Stimulated activated naive CD8-positive, alpha-beta T cell treated with anti-CD3 and anti-CD28 coated beads, Interleukin-15, Interleukin-2, amounts not matched to agents 100 ng/mL and 50 ng/mL, for 24 hours (primary cell): ENCODE measurements at regions not wholly inside any gene's neighbourhood (a gene's known extent, or its start where the extent isn't known, plus 50 kb on each side); places are given as distances from the start of the nearest gene placed in this dataset.

Experiments
- H3K27ac Mint-ChIP-seq: one replicate; pipeline ENCODE4 v1.8.0; 2021; ENCODE audit warnings: mild to moderate bottlenecking, mixed read lengths
- H3K27me3 Mint-ChIP-seq: one replicate; pipeline ENCODE4 v1.8.0; 2021; ENCODE audit warnings: mixed read lengths
- H3K36me3 Mint-ChIP-seq: one replicate; pipeline ENCODE4 v1.8.0; 2021; ENCODE audit warnings: low read depth, mixed read lengths
- H3K4me1 Mint-ChIP-seq: one replicate; pipeline ENCODE4 v1.8.0; 2021; ENCODE audit warnings: low read depth, mixed read lengths
- H3K4me3 Mint-ChIP-seq: one replicate; pipeline ENCODE4 v1.8.0; 2021; ENCODE audit warnings: mild to moderate bottlenecking, mixed read lengths
- H3K9me3 Mint-ChIP-seq: one replicate; pipeline ENCODE4 v1.8.0; 2021; ENCODE audit warnings: mixed read lengths

DNA sequence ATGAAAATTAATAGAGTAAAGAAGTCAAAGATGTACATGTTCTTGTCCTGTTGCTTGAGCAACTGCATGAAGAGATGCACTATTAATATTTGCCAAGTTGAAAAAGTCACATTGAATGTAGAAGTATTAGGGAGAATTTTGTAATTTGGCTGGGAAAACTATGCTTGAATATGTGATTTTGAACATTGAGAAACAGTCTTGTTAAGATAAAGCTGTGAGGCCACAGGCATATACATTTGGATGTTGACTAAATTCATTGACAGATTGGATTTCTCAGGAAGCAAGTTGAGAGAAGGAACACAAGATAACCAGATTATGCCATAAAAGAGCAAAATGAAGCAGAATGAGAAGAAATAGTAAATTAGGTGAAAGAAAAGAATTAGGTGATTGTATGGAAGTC lies 1777.5 kb upstream of the PCDH7 start:
- H3K27ac Mint-ChIP-seq = no peak overlapping the region
- H3K4me1 Mint-ChIP-seq = no peaks in the 10 kb centered on the region
- no peaks in the 10 kb centered on the region for H3K27me3 Mint-ChIP-seq
- no peak overlapping the region for H3K4me3 Mint-ChIP-seq
- H3K36me3 Mint-ChIP-seq = no peaks in the 10 kb centered on the region
- peaks cover 31% of the 10 kb centered on the region for H3K9me3 Mint-ChIP-seq

DNA sequence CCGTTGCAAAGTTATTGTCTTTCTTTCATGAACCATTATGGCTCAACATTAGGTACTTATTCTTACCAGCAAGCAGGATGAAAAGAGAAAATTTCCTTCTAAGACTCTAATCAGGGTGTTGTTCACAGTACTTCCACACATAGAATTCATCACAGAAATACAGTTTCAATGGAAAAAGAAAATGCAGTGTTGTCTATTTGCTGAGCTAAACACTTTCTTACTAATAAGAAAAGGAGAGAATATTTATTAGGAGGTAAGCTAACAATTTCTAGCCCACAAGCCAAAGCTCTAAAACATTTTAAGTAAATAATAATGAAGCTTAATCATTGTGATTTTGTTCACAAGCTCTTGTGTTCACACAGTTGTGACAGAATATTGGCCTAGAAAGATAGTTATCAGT lies 1772.8 kb upstream of the PCDH7 start:
- Mint-ChIP-seq H3K4me1 (no peaks in the 10 kb centered on the region), H3K36me3 (no peaks in the 10 kb centered on the region), H3K27me3 (no peaks in the 10 kb centered on the region), H3K27ac (no peak overlapping the region), H3K9me3 (peaks cover 14% of the 10 kb centered on the region), H3K4me3 (no peak overlapping the region)

DNA sequence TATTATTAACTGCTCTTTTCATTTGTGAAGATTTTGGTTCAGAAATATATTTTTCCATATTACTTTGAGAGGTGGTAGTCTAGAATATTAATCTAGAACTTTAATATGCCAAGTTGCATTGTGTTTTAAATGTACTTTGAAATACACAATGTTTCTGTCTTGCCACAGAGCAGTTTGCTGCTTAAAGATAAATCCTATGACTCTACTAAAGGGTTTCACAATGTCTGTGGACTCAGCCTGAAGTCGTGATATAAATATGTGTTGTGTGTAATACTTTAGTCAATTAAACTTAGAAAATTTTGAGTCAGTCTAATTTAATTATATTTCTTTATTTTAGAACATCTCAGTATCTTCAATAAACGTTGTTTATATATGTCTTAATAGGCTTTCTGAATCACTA lies 1771.7 kb upstream of the PCDH7 start:
- H3K27ac Mint-ChIP-seq = no peak overlapping the region
- no peaks in the 10 kb centered on the region for H3K36me3 Mint-ChIP-seq
- H3K4me3 Mint-ChIP-seq = no peak overlapping the region
- no peaks in the 10 kb centered on the region for H3K27me3 Mint-ChIP-seq
- peaks cover 9% of the 10 kb centered on the region for H3K9me3 Mint-ChIP-seq
- H3K4me1 Mint-ChIP-seq = no peaks in the 10 kb centered on the region

DNA sequence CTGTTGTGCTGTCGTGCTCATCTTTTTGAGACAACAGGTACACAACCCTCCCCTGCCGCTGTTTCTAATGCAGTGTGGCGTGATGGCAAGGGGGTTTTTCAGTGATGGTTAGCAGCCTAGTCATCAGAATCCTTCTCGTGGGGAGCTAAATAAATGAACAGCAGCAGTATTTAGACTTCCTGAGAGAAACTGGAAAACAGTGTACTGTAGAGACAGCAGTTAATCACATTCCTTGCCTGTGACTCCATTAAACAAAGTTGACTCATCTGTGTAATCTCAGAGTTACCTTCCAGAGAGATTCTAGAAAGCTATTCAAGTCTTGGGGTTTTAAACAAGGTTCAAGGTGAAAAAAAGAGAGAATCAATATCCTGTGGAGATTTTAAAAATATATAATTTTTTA lies 1753.2 kb upstream of the PCDH7 start:
- H3K9me3 Mint-ChIP-seq = peaks cover 7% of the 10 kb centered on the region
- H3K27ac Mint-ChIP-seq = no peak overlapping the region
- no peak overlapping the region for H3K4me3 Mint-ChIP-seq
- no peaks in the 10 kb centered on the region for H3K36me3 Mint-ChIP-seq
- H3K27me3 Mint-ChIP-seq = no peaks in the 10 kb centered on the region
- H3K4me1 Mint-ChIP-seq = no peaks in the 10 kb centered on the region

GRCh38 chr4:28973587-28974350 lies 1746.4 kb upstream of the PCDH7 start:
- Mint-ChIP-seq H3K36me3 (no peaks in the 10 kb centered on the region), H3K4me3 (no peak overlapping the region), H3K4me1 (no peaks in the 10 kb centered on the region), H3K27ac (no peak overlapping the region), H3K27me3 (no peaks in the 10 kb centered on the region), H3K9me3 (peaks cover 4% of the 10 kb centered on the region)

DNA sequence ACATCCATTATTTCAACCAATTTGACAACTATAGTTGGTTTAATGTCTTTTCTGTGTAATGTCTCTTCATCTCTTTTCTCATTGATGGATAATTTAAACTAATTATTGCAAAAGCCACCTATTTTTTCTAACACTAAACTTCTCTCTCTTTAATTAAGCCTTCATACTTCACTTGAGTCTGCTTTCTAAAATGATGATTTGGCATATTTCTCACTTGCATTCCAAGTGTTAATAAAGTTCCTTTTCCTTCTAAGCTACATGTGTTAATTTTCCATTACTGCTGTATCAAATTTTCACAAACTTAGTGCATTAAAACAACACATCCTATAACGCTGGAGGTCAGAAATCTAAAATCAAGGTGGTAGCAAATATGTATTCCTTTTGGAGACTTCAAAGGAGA lies 1743.8 kb upstream of the PCDH7 start:
- Mint-ChIP-seq H3K4me1 (no peaks in the 10 kb centered on the region), H3K9me3 (peaks cover 4% of the 10 kb centered on the region), H3K27me3 (no peaks in the 10 kb centered on the region), H3K27ac (no peak overlapping the region), H3K4me3 (no peak overlapping the region), H3K36me3 (no peaks in the 10 kb centered on the region)

DNA sequence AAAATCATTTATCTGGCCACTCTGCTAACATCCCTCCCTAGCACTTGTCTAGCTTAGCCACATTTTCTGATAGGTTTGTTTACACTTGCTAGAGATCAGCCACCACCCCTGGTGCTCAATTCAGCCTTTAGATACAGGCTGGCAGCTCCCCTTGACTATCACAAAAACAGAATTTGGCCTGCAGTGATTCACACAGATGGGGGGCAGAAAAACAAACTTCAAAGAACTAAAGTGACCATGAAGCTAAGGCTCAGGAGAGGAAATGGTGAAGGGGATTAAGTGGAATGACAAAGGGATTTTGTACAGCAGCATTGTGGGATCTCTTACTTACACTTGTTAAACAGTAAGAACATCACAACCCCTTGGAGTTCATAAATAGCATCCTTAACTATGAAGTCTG lies 1718.0 kb upstream of the PCDH7 start:
- Mint-ChIP-seq H3K9me3 (peaks cover 13% of the 10 kb centered on the region), H3K27ac (no peak overlapping the region), H3K4me3 (no peak overlapping the region), H3K36me3 (no peaks in the 10 kb centered on the region), H3K4me1 (no peaks in the 10 kb centered on the region), H3K27me3 (no peaks in the 10 kb centered on the region)

DNA sequence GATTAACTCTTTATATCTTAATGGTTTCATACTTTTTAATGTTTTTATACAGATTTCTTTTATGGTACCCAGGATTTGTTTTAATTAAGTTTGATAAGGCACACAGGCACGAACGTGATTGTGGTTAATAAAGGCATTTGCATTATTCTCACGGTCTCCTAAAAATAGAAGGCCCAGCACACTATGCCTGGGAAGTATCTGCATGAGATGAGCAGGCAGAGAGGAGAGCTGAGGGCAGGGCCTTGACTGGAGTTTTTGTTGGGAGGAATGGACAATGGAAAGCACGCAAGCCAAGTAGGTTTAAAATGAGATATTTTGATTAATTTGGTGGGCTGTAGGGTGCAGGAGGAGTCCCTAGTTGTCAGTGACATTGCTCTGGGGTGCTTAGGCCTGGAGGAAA lies 1714.3 kb upstream of the PCDH7 start:
- Mint-ChIP-seq H3K4me1 (no peaks in the 10 kb centered on the region), H3K4me3 (no peak overlapping the region), H3K9me3 (peaks cover 7% of the 10 kb centered on the region), H3K36me3 (no peaks in the 10 kb centered on the region), H3K27me3 (no peaks in the 10 kb centered on the region), H3K27ac (no peak overlapping the region)

- Mint-ChIP-seq H3K27me3 (no peaks in the 10 kb centered on the region), H3K36me3 (no peaks in the 10 kb centered on the region), H3K4me3 (no peak overlapping the region), H3K9me3 (peaks cover 24% of the 10 kb centered on the region), H3K27ac (no peak overlapping the region), H3K4me1 (no peaks in the 10 kb centered on the region)
These were observed 1710.3 kb upstream of the PCDH7 start for GRCh38 chr4:29009908-29010307.

DNA sequence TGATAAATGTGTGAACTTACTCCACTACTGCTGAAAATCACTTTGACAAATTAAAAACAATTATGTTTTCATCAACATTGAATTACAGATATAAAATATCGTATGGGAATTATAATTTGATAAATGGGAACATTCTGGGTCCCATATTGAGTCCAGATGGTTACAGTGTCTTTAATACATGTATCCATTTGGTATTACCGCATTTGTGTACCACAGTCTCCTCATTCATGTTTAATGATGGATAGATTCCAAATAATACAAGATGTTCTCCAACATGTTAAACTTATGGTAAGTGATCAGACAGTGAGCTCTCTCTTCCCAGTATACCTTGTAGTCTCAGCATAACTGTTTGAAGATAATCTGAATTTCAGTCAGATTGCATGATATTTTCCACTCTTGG lies 1706.8 kb upstream of the PCDH7 start:
- Mint-ChIP-seq H3K4me1 (no peaks in the 10 kb centered on the region), H3K9me3 (peaks cover 31% of the 10 kb centered on the region)

DNA sequence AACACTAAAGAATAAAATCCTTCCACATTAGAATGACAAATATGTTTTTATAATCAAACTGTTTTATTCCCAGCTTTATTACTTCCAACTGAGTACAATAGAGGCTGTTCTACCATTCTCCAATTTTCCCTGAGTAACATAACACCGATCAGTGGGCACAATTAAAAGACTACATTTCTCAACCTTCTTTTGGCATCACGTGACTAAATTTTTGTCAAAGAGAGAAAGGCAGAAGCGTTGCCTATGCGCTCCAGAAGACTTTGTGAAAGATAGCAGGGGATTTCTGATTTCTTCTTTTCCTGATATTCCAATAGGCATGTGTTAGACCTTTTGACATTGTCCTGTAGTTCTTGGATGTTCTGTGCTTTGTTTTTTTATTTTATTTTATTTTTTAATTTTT lies 1705.6 kb upstream of the PCDH7 start:
- Mint-ChIP-seq H3K4me3 (no peak overlapping the region), H3K27ac (no peak overlapping the region), H3K36me3 (no peaks in the 10 kb centered on the region), H3K9me3 (peaks cover 31% of the 10 kb centered on the region), H3K27me3 (no peaks in the 10 kb centered on the region), H3K4me1 (no peaks in the 10 kb centered on the region)

More for the DNA sequence above, 1706.8 kb upstream of the PCDH7 start:
- no peaks in the 10 kb centered on the region for H3K36me3 Mint-ChIP-seq
- H3K27ac Mint-ChIP-seq = no peak overlapping the region
- no peak overlapping the region for H3K4me3 Mint-ChIP-seq
- H3K27me3 Mint-ChIP-seq = no peaks in the 10 kb centered on the region

GRCh38 chr4:29033703-29034102 lies 1686.5 kb upstream of the PCDH7 start:
- Mint-ChIP-seq H3K27me3 (no peaks in the 10 kb centered on the region), H3K9me3 (peaks cover 22% of the 10 kb centered on the region), H3K36me3 (no peaks in the 10 kb centered on the region), H3K4me1 (no peaks in the 10 kb centered on the region), H3K4me3 (no peak overlapping the region), H3K27ac (no peak overlapping the region)

DNA sequence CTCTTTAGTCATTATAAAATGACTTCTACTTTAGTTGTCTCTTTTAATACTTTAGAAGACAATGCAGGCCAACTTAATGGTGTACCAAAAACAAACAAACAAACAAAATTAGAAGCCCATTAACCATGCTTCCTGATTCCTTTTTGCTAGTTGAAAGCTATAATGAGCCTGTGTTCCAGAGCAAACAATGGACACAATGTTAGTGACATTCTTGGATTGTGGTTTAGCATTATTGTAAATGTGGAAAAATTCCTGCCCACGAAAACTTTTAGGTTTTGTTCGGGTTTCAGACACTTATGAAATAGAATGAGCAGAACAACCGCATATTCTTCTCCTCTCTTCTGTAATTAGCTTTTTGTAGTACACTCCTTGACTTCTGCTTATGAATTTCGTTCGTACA lies 1682.7 kb upstream of the PCDH7 start:
- Mint-ChIP-seq H3K27ac (no peak overlapping the region), H3K36me3 (no peaks in the 10 kb centered on the region), H3K4me3 (no peak overlapping the region), H3K27me3 (no peaks in the 10 kb centered on the region), H3K4me1 (no peaks in the 10 kb centered on the region), H3K9me3 (peaks cover 10% of the 10 kb centered on the region)

GRCh38 chr4:29043411-29043810 lies 1676.8 kb upstream of the PCDH7 start:
- H3K27me3 Mint-ChIP-seq = no peaks in the 10 kb centered on the region
- H3K4me1 Mint-ChIP-seq = no peaks in the 10 kb centered on the region
- no peak overlapping the region for H3K4me3 Mint-ChIP-seq
- H3K9me3 Mint-ChIP-seq = peaks cover 11% of the 10 kb centered on the region
- H3K27ac Mint-ChIP-seq = no peak overlapping the region
- H3K36me3 Mint-ChIP-seq = no peaks in the 10 kb centered on the region

- Mint-ChIP-seq H3K27me3 (no peaks in the 10 kb centered on the region), H3K9me3 (peaks cover 20% of the 10 kb centered on the region), H3K36me3 (no peaks in the 10 kb centered on the region), H3K4me3 (no peak overlapping the region), H3K27ac (no peak overlapping the region), H3K4me1 (no peaks in the 10 kb centered on the region)
These were observed 1674.0 kb upstream of the PCDH7 start for GRCh38 chr4:29046186-29046585.

DNA sequence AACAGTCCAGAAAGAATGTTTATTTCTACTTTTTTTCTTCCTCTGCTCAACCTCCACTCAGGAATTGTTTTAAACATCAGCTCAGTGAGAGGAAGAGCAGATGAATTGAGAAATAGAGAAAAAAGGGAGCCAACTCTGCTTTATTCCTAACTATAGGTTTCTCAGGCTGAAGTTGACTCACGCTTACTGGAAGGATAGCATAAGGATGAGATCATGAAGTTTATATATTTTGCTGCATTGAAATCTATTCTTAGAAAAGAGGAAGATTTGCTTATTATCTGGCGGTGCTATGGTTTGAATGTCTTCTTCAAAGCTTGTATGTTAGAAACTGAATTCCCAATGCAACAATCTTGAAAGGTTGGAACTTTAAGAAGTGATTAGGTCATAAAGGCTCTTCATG lies 1673.4 kb upstream of the PCDH7 start:
- Mint-ChIP-seq H3K36me3 (no peaks in the 10 kb centered on the region), H3K4me3 (no peak overlapping the region)

More for the DNA sequence above, 1673.4 kb upstream of the PCDH7 start:
- Mint-ChIP-seq H3K27ac (no peak overlapping the region), H3K27me3 (no peaks in the 10 kb centered on the region), H3K9me3 (peaks cover 20% of the 10 kb centered on the region), H3K4me1 (no peaks in the 10 kb centered on the region)
